Activated CD8-positive, alpha-beta memory T cell treated with anti-CD3 and anti-CD28 coated beads for 1 hour (primary cell): ENCODE measurements at regions not wholly inside any gene's neighbourhood (a gene's known extent, or its start where the extent isn't known, plus 50 kb on each side); places are given as distances from the start of the nearest gene placed in this dataset.

ENCODE experiments used
- DNase-seq, 2 donors: peaks; one replicate each; pipeline ENCODE4 v3.0.0-alpha.2; 2020; ENCODE audit warnings: low read depth in 1 of 2; ENCODE audit errors: extremely low read depth in 1 of 2

- no peak for DNase-seq
Measured at GRCh38 chr1:56320464-56321149, 258.8 kb downstream of the PLPP3 start.

GRCh38 chr1:56317722-56318121 is 261.6 kb downstream of the PLPP3 start:
- DNase-seq = no peak

- no peak for DNase-seq
Measured at GRCh38 chr1:56315293-56315942, 263.9 kb downstream of the PLPP3 start.

- no peak for DNase-seq
Measured at GRCh38 chr1:56313560-56313959, 265.8 kb downstream of the PLPP3 start.

GRCh38 chr1:56311766-56312165 is 267.6 kb downstream of the PLPP3 start:
- no peak for DNase-seq

GRCh38 chr1:56310945-56311344 is 268.4 kb downstream of the PLPP3 start:
- DNase-seq = no peak

GRCh38 chr1:56309065-56309464 is 270.3 kb downstream of the PLPP3 start:
- DNase-seq = no peak

GRCh38 chr1:56304975-56305374 is 274.4 kb downstream of the PLPP3 start:
- DNase-seq = no peak

GRCh38 chr1:56303805-56304204 is 275.6 kb downstream of the PLPP3 start:
- DNase-seq = no peak

GRCh38 chr1:56302878-56303277 is 276.5 kb downstream of the PLPP3 start:
- no peak for DNase-seq

- no peak for DNase-seq
Measured at GRCh38 chr1:56301791-56302190, 277.6 kb downstream of the PLPP3 start.

- no peak for DNase-seq
Measured at GRCh38 chr1:56300836-56301235, 278.5 kb downstream of the PLPP3 start.

GRCh38 chr1:56298866-56299265 is 280.5 kb downstream of the PLPP3 start:
- DNase-seq = no peak

GRCh38 chr1:56297904-56298303 is 281.5 kb downstream of the PLPP3 start:
- DNase-seq = no peak

- no peak for DNase-seq
Measured at GRCh38 chr1:56297208-56297607, 282.2 kb downstream of the PLPP3 start.

GRCh38 chr1:56295949-56296929 is 283.1 kb downstream of the PLPP3 start:
- no peak for DNase-seq

GRCh38 chr1:56291374-56291919 is 287.9 kb downstream of the PLPP3 start:
- no peak for DNase-seq

- no peak for DNase-seq
Measured at GRCh38 chr1:56289260-56289659, 290.1 kb downstream of the PLPP3 start.

GRCh38 chr1:56287721-56288120 is 291.6 kb downstream of the PLPP3 start:
- no peak for DNase-seq

GRCh38 chr1:56286956-56287355 is 292.4 kb downstream of the PLPP3 start:
- DNase-seq = no peak

GRCh38 chr1:56286506-56286905 is 292.9 kb downstream of the PLPP3 start:
- DNase-seq = no peak
